DND-41 (cell line): ENCODE measurements at regions not wholly inside any gene's neighbourhood (a gene's known extent, or its start where the extent isn't known, plus 50 kb on each side); places are given as distances from the start of the nearest gene placed in this dataset.

ENCODE experiments used
- ATAC-seq: fragments of 200-7000 bp; cut with Tn5 transposase; 3 replicates; pipeline ENCODE4 v1.9.1; 2021; ENCODE audit warnings: low read depth; ENCODE audit not compliant: insufficient read depth
- DNase-seq: peaks from one replicate; pipeline ENCODE4 v3.0.0-alpha.2; 2020
- H2AFZ ChIP-seq: 2 replicates; pipeline ENCODE4 v1.6.0; 2012; ENCODE audit warnings: low read depth, low read length
- H3K27ac ChIP-seq: 2 replicates; pipeline ENCODE4 v1.5.1; 2012; ENCODE audit warnings: low read length, inconsistent platforms
- H3K27me3 ChIP-seq: fragments of 200-600 bp; sonication (generic); 2 replicates; pipeline ENCODE4 v1.6.0; 2012; ENCODE audit warnings: low read length, mild to moderate bottlenecking, inconsistent platforms; ENCODE audit not compliant: insufficient read depth, poor library complexity
- H3K36me3 ChIP-seq: 2 replicates; pipeline ENCODE4 v1.5.1; 2012; ENCODE audit warnings: low read length, inconsistent platforms; ENCODE audit not compliant: insufficient read depth
- H3K4me1 ChIP-seq: 2 replicates; pipeline ENCODE4 v1.5.1; 2012; ENCODE audit warnings: mild to moderate bottlenecking, low read length; ENCODE audit not compliant: insufficient read depth
- H3K4me2 ChIP-seq: 2 replicates; pipeline ENCODE4 v1.6.0; 2012; ENCODE audit warnings: mild to moderate bottlenecking, moderate library complexity, low read length, inconsistent platforms; ENCODE audit not compliant: insufficient read depth
- H3K4me3 ChIP-seq, 2 experiments: fragments of 200-600 bp in 1 of 2; shearing (Covaris generic) in 1 of 2; 2 replicates each; pipeline ENCODE4 v1.5.1; 2012 to 2016; ENCODE audit warnings: inconsistent platforms in 2 of 2, low read length in 2 of 2, mild to moderate bottlenecking in 2 of 2, low read depth in 1 of 2, moderate library complexity in 1 of 2
- H3K79me2 ChIP-seq: 2 replicates; pipeline ENCODE4 v1.6.0; 2012; ENCODE audit warnings: low read length, inconsistent platforms; ENCODE audit not compliant: insufficient read depth
- H3K9ac ChIP-seq: 2 replicates; pipeline ENCODE4 v1.6.0; 2012; ENCODE audit warnings: low read depth, mild to moderate bottlenecking, inconsistent platforms, low read length, moderate library complexity
- H3K9me3 ChIP-seq: 2 replicates; pipeline ENCODE4 v1.5.1; 2012; ENCODE audit warnings: low read length, moderate library complexity, mild to moderate bottlenecking, inconsistent platforms; ENCODE audit not compliant: insufficient read depth, severe bottlenecking
- H4K20me1 ChIP-seq: 2 replicates; pipeline ENCODE4 v1.6.0; 2012; ENCODE audit warnings: low read length; ENCODE audit not compliant: insufficient read depth
- EZH2 ChIP-seq: IDR thresholded peaks from 3 replicates; pipeline ENCODE4 v1.6.1; 2012; ENCODE audit warnings: borderline replicate concordance, low read depth, mild to moderate bottlenecking, moderate library complexity, low read length, inconsistent platforms; ENCODE audit not compliant: severe bottlenecking
- TF ChIP-seq, protein P1 (sequence below): IDR thresholded peaks from 2 replicates; pipeline ENCODE4 v1.5.1; 2012; ENCODE audit warnings: borderline replicate concordance, low read length, moderate library complexity, mild to moderate bottlenecking; ENCODE audit not compliant: poor library complexity, severe bottlenecking; ENCODE audit errors: extremely low read depth

DNA sequence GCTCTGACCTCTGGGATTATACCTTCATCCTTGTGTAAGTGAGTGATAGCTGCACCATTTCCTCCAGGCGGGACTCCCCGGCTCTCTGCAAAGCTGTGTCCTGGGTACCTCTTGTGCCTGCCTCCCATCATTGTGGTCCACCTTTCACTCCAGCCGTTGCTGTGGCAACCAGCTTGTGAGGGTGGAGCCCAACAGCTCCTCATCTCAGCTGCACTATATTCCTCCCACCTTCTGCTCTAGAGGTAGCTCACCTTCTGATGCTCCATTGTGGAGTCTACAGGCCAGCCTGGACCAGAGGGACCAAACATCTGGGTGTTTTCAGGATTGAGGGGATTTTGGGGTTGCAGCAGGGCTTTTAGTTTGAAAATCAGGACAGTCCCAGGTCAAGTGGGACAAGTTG, 708.2 kb downstream of the UQCRFS1 start:
- DNase-seq (no peak), ATAC-seq (no peak)
- no peaks in the 10 kb centered on the region for H3K79me2 ChIP-seq
- H3K9ac ChIP-seq: no peak overlapping the region
- no peak for TF ChIP-seq EZH2
- TF ChIP-seq, protein P1, sequence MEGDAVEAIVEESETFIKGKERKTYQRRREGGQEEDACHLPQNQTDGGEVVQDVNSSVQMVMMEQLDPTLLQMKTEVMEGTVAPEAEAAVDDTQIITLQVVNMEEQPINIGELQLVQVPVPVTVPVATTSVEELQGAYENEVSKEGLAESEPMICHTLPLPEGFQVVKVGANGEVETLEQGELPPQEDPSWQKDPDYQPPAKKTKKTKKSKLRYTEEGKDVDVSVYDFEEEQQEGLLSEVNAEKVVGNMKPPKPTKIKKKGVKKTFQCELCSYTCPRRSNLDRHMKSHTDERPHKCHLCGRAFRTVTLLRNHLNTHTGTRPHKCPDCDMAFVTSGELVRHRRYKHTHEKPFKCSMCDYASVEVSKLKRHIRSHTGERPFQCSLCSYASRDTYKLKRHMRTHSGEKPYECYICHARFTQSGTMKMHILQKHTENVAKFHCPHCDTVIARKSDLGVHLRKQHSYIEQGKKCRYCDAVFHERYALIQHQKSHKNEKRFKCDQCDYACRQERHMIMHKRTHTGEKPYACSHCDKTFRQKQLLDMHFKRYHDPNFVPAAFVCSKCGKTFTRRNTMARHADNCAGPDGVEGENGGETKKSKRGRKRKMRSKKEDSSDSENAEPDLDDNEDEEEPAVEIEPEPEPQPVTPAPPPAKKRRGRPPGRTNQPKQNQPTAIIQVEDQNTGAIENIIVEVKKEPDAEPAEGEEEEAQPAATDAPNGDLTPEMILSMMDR: no peak
- H3K4me2 ChIP-seq: no peak overlapping the region
- no peaks in the 10 kb centered on the region for H3K9me3 ChIP-seq
- peaks cover 41% of the 10 kb centered on the region for H3K4me1 ChIP-seq
- no peak overlapping the region for H2AFZ ChIP-seq
- no peaks in the 10 kb centered on the region for H4K20me1 ChIP-seq
- H3K27ac ChIP-seq: no peak overlapping the region
- no peaks in the 10 kb centered on the region for H3K36me3 ChIP-seq
- no peak overlapping the region for H3K4me3 ChIP-seq
- no peaks in the 10 kb centered on the region for H3K27me3 ChIP-seq

DNA sequence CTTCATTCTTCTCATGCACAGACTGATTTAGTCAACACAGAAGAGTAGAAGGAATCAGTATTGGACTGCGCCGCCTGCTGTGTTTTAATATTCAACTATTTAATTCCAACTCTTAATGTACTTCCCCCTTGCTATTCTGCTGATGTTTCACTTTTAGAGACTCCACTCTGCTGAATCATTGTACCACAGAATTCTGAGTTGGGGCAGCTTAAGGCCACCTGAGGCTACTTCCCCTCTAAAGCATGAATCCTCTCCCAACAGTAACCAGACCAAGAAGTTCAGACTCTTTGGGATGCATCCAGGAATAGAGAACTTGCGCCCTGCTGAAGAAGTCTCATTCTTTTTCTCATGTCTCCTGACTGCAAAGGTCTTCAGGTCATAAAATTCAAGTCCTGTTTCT, 708.8 kb downstream of the UQCRFS1 start:
- H3K9me3 ChIP-seq: no peaks in the 10 kb centered on the region
- no peak overlapping the region for H3K4me2 ChIP-seq
- 0 out of 2 replicates have a peak overlapping the region, but pooled peaks have one; percentile 6 for H3K27ac ChIP-seq
- no peaks in the 10 kb centered on the region for H4K20me1 ChIP-seq
- peaks cover 46% of the 10 kb centered on the region for H3K4me1 ChIP-seq
- DNase-seq (no peak), ATAC-seq (no peak)
- no peak overlapping the region for H3K4me3 ChIP-seq
- no peak overlapping the region for H3K9ac ChIP-seq
- TF ChIP-seq, protein P1: no peak
- TF ChIP-seq EZH2: no peak
- no peak overlapping the region for H2AFZ ChIP-seq
- H3K79me2 ChIP-seq: no peaks in the 10 kb centered on the region
- H3K36me3 ChIP-seq: no peaks in the 10 kb centered on the region
- H3K27me3 ChIP-seq: no peaks in the 10 kb centered on the region

DNA sequence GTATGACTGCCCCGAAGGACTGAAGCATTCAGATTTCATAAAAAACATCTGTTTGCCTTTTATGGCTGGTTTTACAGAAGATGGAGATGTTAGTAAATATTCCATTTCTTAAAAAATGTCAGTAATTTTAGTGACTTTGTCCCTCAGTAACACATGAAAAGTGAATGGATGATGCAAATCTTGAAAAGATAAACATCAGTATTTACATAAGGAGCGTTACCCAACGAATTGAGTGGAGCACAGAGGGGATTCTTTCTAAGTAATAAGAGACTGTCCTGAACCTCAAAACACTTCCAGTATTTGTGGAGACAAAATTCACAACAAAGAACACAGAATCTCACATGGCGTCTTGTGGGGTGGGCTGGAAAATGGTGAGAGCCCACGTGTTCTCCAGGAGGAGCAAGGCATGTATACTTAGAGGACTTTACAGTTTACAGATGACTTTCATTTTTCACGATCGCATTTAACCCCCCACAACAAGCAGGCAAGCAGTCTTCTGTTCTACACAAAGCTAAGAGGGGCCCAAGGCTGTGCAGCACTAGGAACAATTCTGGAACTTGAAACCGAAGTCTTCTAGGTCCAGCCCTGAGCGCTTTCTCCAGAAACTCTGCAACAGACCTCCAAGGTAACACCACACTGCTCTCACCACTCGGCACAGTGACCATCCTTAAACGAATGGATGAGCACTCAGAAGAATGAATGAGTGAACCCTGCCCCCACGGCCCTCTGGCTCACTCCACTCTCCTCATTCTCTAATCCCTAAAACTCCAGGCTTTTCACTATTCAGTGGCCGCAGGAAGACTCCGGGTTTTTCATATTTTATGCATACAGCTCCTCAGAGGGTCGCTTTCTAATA, 709.8 kb downstream of the UQCRFS1 start:
- H3K4me2 ChIP-seq: no peak overlapping the region
- no peaks in the 10 kb centered on the region for H3K79me2 ChIP-seq
- no peaks in the 10 kb centered on the region for H3K27me3 ChIP-seq
- DNase-seq: no peak
- 0 out of 2 replicates have a peak overlapping the region, but pooled peaks have one; percentile 29 for H2AFZ ChIP-seq
- ATAC-seq: no peak
- H3K27ac ChIP-seq: peak overlapping the region; percentile 85; the same call in 1 of the 2 replicates
- no peak overlapping the region for H3K9ac ChIP-seq
- no peaks in the 10 kb centered on the region for H4K20me1 ChIP-seq
- no peak overlapping the region for H3K4me3 ChIP-seq
- TF ChIP-seq, protein P1: no peak
- TF ChIP-seq EZH2: no peak
- no peaks in the 10 kb centered on the region for H3K9me3 ChIP-seq
- H3K36me3 ChIP-seq: no peaks in the 10 kb centered on the region
- H3K4me1 ChIP-seq: peaks cover 48% of the 10 kb centered on the region
